ENCODE measurements at regions not wholly inside any gene's neighbourhood (a gene's known extent, or its start where the extent isn't known, plus 50 kb on each side); places are given as distances from the start of the nearest gene placed in this dataset.

GRCh38 chr5:154570572-154571324 lies 92.7 kb upstream of the HAND1 start:
- H3K36me3 ChIP-seq (ENCODE audit: insufficient read depth, low read length), result no peaks in the 10 kb centered on the region
- no peaks in the 10 kb centered on the region for H3K9me3 ChIP-seq (ENCODE audit: low read depth, low read length)
- DNase-seq (ENCODE audit: insufficient read length, low spot score, missing footprints), result no peak
- H3K27me3 ChIP-seq (ENCODE audit: insufficient read depth, low read length), result peaks cover 15% of the 10 kb centered on the region
- no peaks in the 10 kb centered on the region for H4K20me1 ChIP-seq (ENCODE audit: insufficient read depth, low read length)
- H3K4me3 ChIP-seq (ENCODE audit: insufficient read depth, low read length), result no peak overlapping the region
- H3K4me1 ChIP-seq (ENCODE audit: insufficient read depth, low read length), result no peaks in the 10 kb centered on the region
- no peak overlapping the region for H3K4me2 ChIP-seq (ENCODE audit: insufficient read depth, low read length)
- no peak overlapping the region for H3K27ac ChIP-seq (ENCODE audit: low read depth, low read length)
- no peak overlapping the region for H2AFZ ChIP-seq (ENCODE audit: low read length)
- TF ChIP-seq CTCF (IDR thresholded peaks at IDR 0.05; ENCODE audit: extremely low read depth, low read depth, low read length), result no peak
- no peaks in the 10 kb centered on the region for H3K79me2 ChIP-seq (ENCODE audit: insufficient read depth, low read length)

GRCh38 chr5:154568589-154568988 lies 90.6 kb upstream of the HAND1 start:
- no peaks in the 10 kb centered on the region for H3K36me3 ChIP-seq (ENCODE audit: insufficient read depth, low read length)
- H3K9me3 ChIP-seq (ENCODE audit: low read depth, low read length), result no peaks in the 10 kb centered on the region
- H3K27ac ChIP-seq (ENCODE audit: low read depth, low read length), result no peak overlapping the region
- no peak for DNase-seq (ENCODE audit: insufficient read length, low spot score, missing footprints)
- no peak for TF ChIP-seq CTCF (IDR thresholded peaks at IDR 0.05; ENCODE audit: extremely low read depth, low read depth, low read length)
- H3K4me3 ChIP-seq (ENCODE audit: insufficient read depth, low read length), result no peak overlapping the region
- H3K79me2 ChIP-seq (ENCODE audit: insufficient read depth, low read length), result no peaks in the 10 kb centered on the region
- H2AFZ ChIP-seq (ENCODE audit: low read length), result no peak overlapping the region
- no peaks in the 10 kb centered on the region for H4K20me1 ChIP-seq (ENCODE audit: insufficient read depth, low read length)
- no peak overlapping the region for H3K4me2 ChIP-seq (ENCODE audit: insufficient read depth, low read length)
- H3K4me1 ChIP-seq (ENCODE audit: insufficient read depth, low read length), result no peaks in the 10 kb centered on the region
- peaks cover 10% of the 10 kb centered on the region for H3K27me3 ChIP-seq (ENCODE audit: insufficient read depth, low read length)

- Histone ChIP-seq H3K27ac (ENCODE audit: low read depth, low read length) (no peak overlapping the region), H3K9me3 (ENCODE audit: low read depth, low read length) (no peaks in the 10 kb centered on the region), H3K4me2 (ENCODE audit: insufficient read depth, low read length) (no peak overlapping the region), H3K79me2 (ENCODE audit: insufficient read depth, low read length) (no peaks in the 10 kb centered on the region), H2AFZ (ENCODE audit: low read length) (no peak overlapping the region), H3K36me3 (ENCODE audit: insufficient read depth, low read length) (no peaks in the 10 kb centered on the region), H3K4me1 (ENCODE audit: insufficient read depth, low read length) (no peaks in the 10 kb centered on the region), H3K27me3 (ENCODE audit: insufficient read depth, low read length) (peaks cover 12% of the 10 kb centered on the region), H3K4me3 (ENCODE audit: insufficient read depth, low read length) (no peak overlapping the region), H4K20me1 (ENCODE audit: insufficient read depth, low read length) (no peaks in the 10 kb centered on the region)
- no peak for TF ChIP-seq CTCF (IDR thresholded peaks at IDR 0.05; ENCODE audit: extremely low read depth, low read depth, low read length)
- no peak for DNase-seq (ENCODE audit: insufficient read length, low spot score, missing footprints)
Measured at GRCh38 chr5:154567155-154567554, 89.1 kb upstream of the HAND1 start.

- Histone ChIP-seq H3K4me2 (ENCODE audit: insufficient read depth, low read length) (no peak overlapping the region), H2AFZ (ENCODE audit: low read length) (no peak overlapping the region), H3K9me3 (ENCODE audit: low read depth, low read length) (no peaks in the 10 kb centered on the region), H3K79me2 (ENCODE audit: insufficient read depth, low read length) (no peaks in the 10 kb centered on the region), H3K4me1 (ENCODE audit: insufficient read depth, low read length) (no peaks in the 10 kb centered on the region), H3K4me3 (ENCODE audit: insufficient read depth, low read length) (no peak overlapping the region), H4K20me1 (ENCODE audit: insufficient read depth, low read length) (no peaks in the 10 kb centered on the region), H3K27ac (ENCODE audit: low read depth, low read length) (no peak overlapping the region), H3K27me3 (ENCODE audit: insufficient read depth, low read length) (peaks cover 7% of the 10 kb centered on the region), H3K36me3 (ENCODE audit: insufficient read depth, low read length) (no peaks in the 10 kb centered on the region)
- TF ChIP-seq CTCF (IDR thresholded peaks at IDR 0.05; ENCODE audit: extremely low read depth, low read depth, low read length), result no peak
- DNase-seq (ENCODE audit: insufficient read length, low spot score, missing footprints), result no peak
Measured at GRCh38 chr5:154566146-154566680, 88.2 kb upstream of the HAND1 start.
